Globus pallidus (tissue), 1 donor: ENCODE measurements at regions not wholly inside any gene's neighbourhood (a gene's known extent, or its start where the extent isn't known, plus 50 kb on each side); places are given as distances from the start of the nearest gene placed in this dataset.

Experiments
- DNase-seq: peaks from one replicate; pipeline ENCODE4 v3.0.0-alpha.2; 2015; ENCODE audit warnings: low spot score

DNA sequence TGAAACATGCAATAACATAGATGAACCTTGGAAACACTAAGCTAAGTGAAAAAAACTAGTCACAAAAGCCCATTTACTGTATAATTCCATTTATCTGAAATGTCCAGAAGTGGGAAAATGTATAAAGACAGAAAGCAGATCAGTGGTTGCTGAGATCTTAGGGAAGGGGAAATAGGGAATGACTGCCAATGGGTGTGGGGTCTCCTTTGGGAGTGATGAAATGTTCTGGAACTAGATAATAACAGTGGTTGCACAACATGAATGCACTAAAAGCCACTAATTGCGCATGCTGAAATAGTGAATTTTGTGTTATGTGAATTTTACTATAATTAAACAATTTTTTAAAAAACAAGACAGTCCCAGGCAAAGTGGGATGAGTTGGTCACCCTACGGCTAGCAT, 472.8 kb downstream of the CCDC171 start:
- DNase-seq, result no peak

DNA sequence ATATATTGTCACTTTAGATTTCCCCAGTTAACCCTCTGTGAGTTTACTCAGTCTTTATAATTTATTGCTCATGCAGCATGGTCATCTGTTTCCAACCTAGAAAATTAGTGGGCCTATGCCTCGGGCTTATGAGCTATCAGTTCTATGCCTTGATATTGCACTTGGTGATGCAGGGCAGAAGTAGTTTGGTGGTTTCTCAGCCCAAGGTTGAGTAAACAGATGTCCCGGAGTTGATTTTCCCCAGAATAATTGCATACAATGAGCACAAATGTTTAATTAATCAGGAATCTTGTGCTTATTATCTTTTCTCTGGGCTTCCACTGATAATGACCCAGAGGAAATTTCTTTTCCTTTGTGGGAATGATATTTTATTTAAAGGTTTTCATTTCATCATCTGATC, 474.0 kb downstream of the CCDC171 start:
- DNase-seq, result no peak

DNA sequence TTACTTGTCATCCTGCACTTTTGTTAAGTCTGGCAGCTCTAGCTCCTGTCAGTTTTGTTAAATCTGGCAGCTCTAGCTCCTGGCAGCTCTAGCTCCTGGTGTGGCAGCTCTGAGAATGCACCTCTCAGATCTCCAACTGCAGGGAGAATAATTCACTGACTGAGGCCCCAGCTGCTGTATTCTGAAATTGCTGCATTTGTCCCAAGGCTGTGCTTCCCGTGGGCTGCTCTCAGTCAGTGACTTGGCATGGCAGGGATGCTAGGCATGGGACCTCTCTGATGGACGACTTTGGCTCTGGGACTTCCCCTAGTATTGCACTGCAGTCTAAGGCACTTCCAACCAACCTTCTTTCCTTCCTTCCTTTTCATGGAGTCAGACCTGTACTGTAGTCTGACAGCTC, 475.7 kb downstream of the CCDC171 start:
- no peak for DNase-seq

DNA sequence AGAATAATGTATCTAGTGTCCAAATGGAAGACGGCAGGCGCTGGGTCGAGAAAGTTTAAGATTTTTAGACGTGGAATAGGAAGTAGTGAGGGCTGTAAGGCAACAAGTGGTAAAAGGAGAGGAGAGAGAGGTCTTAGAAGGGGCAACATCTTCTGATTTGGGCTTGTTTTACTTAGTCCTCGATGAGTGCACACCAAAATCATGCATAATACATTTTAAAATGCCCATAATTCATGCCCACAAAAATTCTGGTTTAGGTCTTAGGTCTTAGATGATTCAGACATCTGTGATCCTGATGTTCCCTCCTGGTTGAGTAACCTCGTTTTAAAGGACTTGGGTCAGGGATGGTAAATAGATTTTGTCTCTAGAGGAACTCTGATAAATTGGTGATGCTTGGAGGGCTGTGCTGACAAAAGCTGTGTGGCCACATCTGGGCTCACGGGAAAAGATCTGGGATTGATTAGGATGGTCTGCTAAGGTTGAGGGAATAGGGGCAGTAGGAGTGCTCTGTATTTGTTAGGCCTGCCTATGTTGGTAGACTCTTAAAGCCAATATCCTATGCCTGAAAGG, 476.3 kb downstream of the CCDC171 start:
- DNase-seq, result no peak

DNA sequence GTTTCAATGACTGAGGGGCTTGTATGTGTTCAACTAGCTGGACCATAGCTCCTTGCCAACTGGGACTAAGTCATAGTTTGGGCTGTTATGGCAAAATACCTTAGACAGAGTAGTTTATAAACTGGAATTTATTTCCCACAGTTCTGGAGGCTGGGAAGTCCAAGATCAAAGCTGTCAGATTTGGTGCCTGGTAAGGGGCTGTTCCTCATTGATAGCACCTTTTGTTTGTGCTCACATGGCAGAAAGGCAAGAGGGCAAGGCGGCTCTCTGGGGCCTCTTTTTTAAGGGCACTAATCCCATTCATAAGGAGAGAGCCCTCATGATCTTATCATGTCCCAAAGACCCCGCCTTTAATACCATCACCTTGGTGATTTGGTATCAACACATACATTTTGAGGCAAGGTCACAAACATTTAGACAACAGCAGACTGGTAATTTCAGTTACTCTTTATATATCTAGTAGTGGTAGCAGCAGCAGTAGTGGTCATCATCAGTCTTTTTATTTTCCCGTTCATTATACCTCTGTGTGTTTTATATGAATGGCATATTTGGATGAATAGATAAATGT, 477.0 kb downstream of the CCDC171 start:
- DNase-seq, result no peak

DNA sequence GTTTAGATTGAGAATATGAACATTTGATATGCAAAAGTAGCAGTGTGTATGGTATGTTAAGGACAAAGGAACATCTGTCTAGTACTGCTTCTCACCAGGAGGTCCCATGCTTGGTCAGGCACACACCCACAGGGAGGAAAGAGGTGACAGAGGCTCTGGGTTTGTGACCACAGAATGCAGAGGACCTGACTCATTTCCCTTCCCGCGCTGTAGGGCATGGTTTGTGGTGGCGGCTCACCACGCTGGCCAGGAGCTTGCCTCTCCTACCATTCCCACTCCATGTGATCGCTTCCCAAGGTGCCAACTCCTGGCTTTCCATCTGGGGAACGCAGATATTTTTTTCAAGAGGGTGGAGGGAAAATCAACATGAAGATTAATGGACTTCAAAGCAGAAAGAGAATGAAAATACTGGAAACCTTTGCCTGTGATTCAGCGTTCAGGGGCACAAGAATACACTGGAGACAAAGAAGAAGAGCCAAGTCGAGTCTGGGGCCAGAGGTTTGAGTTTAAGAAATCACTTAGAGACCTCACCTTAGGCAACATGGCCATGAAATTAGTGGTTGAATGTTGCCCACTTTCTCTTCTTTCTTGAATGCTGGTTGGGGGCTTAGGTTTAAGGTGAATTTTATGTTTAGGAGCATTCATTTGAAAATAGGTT, 477.8 kb downstream of the CCDC171 start:
- DNase-seq, result no peak

DNA sequence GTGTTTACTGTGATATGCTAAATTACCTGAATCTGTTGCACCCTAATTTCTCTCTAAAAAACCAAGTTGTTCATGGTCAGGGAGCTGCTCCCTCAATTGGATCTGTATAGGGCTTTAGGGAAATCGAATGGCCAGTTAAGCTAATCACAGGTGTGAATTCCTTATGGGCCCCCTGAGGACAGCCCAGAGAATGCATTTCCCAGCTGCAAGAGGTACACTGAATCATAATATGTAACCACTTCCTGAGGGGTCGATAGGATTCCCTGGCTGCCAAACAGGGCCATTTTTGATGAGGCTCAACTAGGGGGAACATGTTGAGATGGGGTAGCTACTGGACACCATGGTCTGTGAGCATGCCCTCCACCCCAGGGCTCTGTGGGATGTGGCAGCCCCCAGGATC, 478.6 kb downstream of the CCDC171 start:
- DNase-seq, result no peak

DNA sequence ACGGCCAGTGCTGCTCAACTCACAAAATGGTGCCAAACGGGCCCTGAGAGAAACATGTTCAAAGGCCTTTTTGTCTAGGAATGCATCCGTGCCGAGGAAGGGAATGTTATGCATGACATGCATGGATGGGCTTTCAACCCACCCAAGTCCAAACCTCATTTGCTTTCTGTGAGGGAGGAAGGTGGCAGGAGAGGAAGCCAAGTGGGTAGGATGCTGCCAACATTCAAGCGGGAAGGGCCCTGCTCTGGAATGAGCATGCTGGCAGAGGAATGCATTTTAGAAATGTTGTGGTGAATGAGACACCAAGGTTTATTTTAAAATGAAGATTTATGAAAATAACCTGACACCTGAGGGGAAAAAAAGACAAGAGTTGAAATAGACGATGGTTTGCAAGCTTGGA, 479.1 kb downstream of the CCDC171 start:
- no peak for DNase-seq

DNA sequence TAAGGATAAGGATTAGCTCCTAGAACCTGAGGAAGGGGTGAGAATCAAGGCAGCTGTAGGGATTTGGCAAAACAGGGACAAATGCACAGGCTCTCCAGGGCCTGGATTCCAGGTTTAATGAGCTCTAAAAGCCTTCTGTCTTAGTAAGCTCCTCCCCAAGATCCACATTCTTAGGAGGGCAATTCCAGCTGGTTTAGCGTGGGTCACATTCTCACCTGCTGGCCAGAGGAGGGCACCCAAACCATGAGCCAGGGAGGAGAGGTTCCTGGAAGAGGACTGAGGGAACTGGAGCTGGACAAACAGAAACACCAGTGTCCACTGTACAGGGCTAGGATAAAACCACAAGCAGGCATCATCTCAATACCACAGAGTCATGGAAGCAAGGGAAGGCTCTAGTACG, 480.0 kb downstream of the CCDC171 start:
- no peak for DNase-seq

DNA sequence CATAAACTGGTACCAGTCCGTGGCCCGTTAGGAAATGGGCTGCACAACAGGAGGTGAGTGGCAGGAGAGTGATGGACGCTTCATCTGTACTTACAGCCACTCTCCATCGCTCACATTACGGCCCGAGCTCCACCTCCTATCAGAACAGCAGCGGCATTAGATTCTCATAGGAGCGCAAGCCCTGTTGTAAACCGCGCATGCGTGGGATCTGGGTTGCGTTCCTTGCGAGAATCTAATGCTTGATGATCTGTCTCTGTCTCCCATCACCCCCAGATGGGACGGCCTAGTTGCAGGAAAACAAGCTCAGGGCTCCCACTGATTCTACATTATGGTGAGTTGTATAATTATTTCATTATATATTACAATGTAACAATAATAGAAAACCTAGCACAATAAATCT, 480.4 kb downstream of the CCDC171 start:
- DNase-seq, result no peak

DNA sequence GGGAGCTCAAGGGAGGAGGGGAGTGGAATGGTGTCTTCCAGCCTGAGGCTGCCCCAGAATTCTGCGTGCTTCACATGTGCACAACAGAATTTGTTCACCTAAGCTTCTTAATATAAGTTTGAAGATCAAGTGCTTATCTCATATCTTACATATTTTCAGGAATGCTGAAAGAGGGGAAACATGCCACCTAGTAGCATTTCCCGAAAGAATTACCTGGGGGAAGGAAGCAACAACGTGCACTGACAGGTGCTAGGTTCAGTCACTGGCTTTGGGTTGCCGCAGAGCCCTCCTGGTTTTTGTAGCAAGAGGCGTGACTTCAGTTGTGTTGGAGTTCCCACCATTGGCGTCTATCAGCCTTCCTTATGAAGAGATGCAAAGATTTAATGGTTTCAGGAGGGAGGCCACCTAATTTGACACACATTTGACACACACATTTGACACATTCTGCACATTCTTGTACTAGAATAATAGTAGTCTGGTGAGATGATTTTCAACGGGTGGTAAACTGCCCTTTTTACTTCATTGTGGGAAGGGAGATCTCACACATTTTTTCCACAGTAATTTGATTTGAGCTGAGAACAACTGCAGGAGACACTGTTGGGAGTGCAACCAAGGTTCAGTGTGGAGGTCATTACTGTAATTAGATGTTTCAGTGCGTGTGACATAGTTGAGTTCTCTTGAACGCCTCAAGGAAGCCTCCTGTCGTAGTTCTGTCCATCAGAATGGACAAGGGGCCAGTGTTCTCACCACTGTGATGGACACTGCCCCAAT, 481.3 kb downstream of the CCDC171 start:
- DNase-seq, result no peak

DNA sequence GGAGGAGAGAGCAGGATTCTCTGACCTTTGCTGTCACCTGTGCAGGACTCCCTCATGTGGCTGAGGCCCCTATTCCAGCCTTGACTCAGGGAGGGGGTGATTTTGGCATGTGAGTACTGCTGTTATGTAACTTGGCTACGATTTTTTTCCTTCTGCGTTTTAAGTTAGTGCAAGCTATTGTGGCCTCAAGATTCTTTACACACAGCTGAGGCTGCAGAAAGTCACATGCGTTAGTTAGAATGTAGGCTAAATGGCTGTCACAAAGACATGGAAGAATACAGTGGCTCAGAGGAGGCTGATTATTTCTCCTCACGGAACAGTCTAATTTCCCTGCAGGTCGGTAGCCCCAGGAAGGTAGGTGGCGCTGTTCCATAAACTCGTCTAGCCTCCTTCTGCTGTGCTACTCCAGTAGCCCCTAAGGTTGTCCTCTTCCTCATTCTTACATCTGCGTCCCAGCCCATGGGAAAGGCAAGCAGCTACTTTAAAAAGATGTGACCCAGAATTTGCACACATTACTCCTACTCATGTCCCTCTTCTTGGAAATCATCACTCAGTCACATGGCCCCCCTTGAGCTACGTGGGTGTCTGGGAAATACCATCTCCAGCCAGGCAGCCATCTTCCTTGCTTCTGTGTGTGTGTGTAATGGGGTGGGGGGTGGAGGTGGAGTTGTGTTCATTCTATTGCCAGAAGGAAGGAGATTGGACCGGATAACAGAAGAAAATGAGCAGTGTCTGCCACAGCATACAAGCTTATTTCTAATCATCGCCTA, 486.6 kb downstream of the CCDC171 start:
- peak; percentile 13 for DNase-seq

DNA sequence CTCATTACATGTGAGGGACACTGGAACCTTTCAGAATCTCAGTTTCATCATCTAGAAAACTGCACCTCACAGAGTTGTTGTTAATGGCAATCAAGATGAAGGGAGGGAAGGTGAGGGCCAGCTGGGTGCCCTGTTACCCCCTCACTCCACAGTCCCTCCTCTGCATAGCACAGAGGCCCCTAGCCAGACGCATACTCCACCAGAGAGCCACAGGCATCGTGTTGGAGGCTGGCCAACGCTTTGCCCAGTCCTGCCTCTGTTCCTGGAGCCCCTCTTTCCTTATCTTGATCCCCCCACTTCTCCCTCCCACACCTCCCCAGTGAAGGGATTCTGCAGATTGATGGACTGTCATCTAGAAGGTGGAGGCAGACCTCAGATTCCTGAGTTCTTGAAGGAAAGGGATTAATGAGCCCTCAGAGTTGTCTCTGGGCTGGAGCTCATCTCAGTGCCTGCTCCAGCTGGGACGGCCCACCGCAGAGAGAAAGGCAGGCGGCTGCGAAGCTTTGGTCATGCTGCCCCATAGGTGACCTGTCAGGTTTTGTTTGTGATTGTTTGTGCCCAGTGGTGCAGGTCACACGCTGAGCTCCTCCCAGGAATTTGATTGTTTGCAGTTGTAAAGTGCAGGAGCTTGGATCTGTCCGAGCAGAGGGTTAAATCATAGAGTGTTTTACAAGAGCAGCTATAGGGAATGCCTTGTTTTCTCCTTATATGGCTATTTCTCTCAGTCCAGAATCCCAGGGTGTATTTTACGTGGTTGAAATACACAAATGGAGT, 487.3 kb downstream of the CCDC171 start:
- DNase-seq, result no peak

DNA sequence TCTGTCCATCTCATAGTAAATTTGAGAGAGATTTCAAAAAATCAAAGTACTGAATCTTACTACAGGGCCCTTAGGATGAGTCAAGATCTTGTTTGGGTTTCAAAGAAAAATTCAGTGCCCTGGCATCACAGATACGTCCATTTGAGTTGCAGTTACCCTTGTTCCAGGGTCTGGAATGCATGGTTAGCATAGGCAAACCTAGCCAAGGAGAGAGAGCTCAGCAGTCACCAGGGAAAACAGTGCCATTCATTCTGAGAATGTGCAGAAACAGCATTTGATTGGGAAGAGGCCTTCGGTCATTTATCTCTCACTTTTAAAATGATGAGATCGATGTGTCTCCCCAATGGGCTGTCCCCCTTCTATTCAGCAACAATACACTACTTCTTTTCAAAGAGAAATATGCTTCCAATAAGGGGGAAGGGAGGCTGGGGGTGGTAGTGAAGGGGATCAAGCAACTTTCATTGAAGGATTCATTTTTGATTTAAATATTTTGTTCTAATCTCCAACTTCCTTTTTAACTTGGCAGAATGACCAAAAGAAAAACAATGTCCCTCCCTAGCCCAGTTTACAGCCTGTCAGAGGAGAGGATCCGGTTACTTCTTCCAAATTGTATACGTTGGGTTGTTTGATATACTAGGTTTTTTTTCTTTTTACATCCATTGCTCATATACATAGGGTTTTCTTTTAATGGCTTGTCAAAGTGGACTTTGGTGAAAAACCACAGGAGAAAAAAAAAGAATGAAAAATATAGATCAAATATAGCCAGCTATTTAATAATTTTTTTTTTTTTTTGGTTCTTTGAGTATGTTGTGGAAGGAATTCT, 491.1 kb downstream of the CCDC171 start:
- no peak for DNase-seq

DNA sequence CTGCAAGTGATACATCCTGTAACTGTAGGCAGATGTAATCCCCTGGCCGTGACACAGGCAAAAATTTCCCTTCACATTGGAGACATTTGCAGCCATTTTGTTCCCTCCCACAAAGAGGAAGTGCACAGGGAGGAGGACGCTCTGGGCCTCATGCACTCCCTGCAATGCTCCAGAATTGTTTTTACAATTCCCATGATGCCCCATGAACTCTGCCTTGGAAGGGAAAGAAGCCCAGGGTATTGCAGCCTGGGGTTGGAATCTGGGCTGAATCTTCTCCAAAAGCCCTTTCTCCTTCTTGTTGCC, 491.7 kb downstream of the CCDC171 start:
- DNase-seq, result no peak

DNA sequence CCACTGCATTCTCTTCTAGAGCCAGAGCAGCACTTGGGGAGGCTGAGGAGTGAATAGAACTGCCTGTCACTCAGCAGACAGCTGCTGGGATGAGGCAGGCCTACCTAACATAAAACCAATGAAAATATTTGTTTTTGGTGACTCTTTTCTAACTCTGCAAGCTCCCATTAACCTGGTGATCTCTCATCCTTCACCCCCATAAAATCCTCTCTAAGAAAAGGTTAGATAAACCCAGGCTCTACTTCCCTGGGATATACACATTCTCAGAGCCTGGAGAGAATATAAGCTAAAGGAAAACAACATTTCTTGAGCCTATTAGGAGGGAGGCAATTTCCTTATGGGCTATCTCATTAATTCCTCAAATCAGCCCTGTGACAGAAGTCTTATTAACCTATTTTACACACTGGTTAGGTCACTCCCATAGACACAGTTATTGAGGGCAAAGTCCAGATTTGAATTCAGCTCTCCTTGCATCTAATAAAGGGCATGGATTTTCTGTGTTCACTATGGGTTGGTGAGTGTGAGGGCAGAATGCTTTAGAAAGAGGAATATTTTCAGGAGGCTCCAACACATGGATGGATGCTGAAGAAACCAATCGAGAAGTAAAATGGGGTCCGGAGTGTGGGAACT, 492.9 kb downstream of the CCDC171 start:
- DNase-seq, result no peak

DNA sequence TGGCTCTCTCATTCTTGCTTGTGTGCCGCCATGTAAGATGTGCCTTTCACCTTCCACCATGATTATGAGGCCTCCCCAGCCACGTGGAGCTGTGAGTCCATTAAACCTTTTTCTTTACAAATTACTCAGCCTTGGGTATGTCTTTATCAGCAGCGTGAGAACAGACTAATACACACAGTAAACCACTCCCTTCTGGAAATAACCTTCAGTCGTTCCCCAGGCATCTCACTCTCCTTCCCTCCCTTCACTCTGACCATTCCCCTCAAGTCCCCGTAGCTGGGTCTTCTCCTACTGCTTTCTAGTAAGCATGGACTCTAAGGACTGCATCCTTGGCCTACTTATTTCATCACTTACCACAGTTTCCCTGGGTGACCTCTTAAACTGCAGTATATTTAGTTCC, 493.9 kb downstream of the CCDC171 start:
- DNase-seq, result no peak

DNA sequence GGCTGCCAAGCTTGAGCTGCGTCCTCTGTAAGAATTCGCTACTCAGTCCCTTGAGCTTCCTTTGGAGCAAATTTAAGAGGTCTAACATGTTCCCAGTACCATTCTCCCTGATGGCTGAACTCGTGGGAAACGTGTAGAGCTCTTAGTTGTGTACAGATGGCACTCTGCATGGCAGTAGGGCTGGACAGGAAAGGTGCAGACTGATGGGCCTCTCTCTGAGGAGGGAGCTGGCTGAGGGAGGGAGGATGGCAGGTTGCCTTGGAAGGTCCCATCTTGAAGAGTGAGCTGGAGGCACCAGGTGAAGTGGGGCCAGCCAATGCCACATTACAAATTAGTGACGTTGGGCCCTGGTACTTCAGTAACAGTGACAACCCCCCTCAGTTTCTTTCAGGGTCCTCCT, 495.3 kb downstream of the CCDC171 start:
- no peak for DNase-seq

DNA sequence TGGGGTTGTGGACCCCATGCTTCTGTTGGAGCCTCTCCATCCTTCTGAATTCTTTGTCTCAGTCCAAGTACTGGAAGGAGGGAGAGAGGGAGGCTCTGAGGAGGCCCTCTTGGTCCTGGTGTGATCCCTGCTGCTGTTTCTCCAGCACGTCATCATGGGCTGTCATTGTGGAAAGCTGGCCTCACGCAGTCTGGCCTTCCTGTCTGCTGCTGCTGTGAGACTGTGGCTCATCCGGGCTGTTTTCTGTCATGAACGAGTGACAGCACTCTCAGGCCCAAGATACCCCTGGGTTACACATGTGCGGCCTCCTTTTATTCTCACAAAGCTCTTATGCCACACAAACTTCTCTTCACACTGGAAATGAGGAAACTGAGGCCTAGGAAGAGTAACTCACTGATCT, 499.3 kb downstream of the CCDC171 start:
- DNase-seq, result no peak

DNA sequence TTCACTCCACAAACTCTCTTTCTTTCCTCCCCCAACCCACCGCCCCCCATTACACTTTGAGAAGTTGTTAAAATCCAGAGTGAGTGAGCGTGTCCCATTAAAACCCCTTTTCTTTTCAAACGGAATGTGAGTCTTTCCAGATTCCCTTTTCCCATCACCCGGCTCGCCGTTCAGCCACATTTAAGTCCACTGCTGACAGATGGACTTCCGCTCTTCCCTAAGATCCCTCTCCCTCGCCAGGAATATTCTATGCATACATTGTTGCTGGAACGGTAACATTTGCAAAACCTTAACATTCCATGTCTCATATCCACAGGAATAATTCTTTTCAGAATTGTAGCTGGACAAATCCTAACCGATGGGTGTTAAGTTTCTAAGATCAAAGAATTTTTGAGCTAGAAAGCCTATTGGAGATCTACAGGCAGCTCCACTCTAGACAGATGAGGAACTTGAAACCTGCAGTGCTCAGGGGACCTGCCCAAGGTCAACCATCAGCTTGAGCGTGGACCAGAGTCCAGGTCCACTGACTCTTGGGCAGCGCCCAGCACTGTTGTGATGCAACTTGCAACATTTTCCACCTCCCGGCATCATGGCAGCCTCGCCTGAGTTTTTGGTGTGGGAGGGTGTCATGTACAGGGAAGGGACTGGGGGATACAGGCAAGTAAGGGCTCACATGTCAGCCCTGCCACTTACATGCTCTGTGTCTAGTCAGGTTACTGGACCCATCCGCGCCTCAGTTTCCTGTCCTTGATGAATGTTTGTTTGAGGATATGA, 500.1 kb downstream of the CCDC171 start:
- no peak for DNase-seq
